Astrocyte of the hippocampus (primary cell): ENCODE measurements at regions not wholly inside any gene's neighbourhood (a gene's known extent, or its start where the extent isn't known, plus 50 kb on each side); places are given as distances from the start of the nearest gene placed in this dataset.

Experiments used
- DNase-seq: peaks from one replicate; pipeline ENCODE4 v3.0.0; 2011; ENCODE audit warnings: low read depth, low spot score

DNA sequence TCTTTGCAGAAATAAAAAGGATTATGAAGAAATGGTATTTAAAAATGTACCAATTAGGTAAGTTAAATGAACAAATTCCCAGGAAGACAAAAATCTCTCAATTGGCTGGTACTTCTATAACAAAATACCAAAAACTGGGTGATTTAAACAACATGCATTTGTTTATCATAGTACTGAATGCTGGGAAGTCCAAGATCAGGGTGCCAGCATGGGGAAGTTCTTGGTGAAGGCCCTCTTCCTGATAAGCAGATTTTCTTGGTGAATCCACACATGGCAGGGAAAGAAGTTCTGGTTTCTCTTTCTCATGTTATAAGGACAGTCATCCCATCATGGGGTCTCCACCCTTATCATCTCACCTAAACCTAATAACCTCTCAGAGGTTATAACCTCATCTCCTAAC lies 271.6 kb upstream of the SETBP1 start:
- DNase-seq = no peak

DNA sequence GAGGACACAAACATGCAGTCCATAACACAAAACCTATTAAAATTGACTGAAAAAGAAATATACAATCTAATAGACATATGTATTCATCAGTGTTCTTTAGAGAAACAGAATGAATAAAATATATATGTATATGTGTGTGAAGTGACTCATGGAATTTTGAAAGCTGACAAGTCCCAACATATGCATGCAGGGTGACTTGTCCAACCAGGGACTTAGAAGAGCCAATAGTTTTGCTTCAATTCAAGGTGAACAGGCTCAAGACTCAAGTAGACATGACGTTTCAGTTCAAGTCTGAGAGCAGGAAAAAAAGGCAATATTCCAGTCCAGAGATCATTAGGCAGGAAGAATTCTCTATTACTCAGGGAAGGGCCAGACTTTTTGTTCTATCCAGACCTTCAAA lies 271.2 kb upstream of the SETBP1 start:
- no peak for DNase-seq

DNA sequence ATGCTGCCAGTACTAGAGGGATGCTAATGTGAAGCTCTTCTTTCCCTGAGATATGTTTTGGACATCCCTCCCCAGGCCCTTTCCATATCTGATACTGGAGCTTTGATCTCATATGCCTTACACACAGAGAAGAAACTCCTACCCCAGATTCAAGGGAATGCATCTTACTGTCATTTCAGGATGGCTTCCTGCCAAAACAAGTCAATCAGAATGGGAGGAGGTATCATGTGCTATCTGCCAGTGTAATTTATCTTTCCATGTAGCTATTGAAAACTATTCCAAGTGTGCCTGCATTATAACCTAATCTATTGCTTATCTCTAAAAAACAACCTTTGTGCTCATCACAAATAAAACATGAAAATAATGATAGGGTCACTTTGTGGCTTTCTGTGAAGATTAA lies 269.9 kb upstream of the SETBP1 start:
- DNase-seq = no peak

DNA sequence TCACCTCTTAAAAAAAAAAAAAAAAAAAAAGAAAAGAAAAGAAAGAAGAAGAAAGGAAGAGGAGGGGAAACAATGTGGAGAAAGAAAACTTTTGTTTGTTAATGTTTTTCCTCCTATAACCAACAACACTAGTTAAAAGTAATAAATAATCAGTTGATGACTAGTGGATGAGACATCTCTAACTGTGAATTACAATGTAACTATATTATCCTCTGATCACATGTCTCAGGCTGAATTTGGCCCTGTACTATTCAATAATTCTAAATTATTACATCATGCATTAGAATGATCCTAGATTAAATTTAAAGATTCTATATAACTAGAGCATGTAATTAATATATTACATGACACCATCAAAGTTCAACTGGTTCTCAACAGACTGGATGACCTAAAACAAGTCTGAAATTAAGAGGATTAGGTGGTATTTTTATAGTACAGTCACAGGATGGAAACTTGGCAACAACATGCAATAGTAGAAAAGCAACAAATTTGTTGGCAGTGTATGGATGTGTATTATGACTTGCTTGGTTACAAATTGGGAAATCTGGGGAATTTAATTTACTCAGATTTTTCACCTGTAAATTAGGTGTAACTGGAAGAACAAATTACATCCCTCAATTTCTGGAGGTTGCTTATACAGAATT lies 269.3 kb upstream of the SETBP1 start:
- DNase-seq = peak; percentile 26

DNA sequence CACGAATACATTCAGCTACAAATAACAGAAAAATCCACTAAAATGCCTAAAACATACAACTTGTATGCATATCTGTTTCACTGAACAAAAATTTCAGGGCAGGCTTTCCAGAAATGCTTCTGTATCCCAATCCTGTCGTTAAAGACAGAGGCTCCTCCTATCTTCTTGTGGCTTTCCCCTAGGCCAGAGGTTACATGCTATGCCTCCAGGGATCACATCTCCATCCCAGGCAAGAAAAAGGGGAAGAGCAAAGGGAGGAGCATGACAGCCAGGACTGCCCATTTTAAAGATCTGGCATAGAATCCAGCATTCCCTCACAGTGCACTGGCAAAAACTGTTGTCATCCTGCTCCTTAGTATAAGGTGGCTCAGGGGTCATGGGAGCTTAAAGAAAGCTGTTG lies 268.7 kb upstream of the SETBP1 start:
- no peak for DNase-seq

DNA sequence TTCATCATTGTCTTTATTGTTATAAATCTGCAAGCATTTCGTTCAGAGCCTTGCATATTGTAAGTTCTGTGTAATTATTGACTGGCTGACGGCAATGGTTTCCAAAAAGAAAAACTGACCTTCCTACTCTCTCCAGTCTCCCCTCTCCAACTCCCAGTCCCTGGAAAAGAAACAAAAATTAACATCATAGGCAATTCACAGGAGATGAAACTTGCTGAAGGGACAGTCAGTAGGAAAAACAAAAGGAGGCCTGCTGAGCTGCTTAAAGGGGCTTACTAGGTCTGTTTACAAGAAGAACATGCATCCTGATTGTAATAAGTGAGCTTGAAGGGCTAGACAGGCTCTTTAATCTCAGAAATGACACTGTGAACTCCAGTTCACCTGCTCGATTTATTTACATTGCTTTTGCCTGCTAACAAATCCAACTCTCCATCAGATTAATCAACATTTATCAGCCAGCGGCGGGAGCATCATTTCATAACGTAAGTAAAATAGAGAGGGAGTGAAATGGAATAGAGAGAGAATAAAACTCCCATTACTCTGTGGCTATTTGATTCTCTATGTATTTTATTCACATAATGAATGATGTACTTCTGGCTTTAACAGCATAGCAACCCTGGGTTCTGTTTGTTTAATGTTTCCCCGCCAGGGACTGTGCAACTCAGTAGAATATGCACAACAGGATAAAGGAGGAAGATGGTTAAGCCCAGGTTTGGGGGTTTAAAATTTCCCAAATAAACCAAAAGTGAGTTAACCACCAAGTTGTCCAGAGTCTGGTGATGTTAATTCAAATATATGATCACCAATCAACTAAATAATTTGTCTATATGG lies 256.7 kb upstream of the SETBP1 start:
- no peak for DNase-seq

DNA sequence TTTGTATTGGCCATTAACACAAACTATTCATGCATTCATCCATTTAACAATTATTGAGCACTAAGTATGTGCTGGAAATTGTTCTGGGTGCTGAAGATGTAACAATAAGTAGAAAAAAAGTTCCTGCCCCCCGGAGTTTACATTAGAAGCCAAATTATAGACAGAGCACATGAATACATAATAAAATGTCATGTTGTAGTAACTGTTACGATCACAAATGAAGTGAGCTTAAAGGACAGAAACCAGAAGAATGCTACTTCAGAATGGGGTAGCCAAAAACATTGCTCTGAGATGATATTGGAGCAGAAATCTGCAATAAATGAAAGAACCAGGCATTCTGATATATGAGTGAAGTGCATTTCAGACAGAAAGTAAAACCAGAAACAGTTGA lies 256.0 kb upstream of the SETBP1 start:
- no peak for DNase-seq

DNA sequence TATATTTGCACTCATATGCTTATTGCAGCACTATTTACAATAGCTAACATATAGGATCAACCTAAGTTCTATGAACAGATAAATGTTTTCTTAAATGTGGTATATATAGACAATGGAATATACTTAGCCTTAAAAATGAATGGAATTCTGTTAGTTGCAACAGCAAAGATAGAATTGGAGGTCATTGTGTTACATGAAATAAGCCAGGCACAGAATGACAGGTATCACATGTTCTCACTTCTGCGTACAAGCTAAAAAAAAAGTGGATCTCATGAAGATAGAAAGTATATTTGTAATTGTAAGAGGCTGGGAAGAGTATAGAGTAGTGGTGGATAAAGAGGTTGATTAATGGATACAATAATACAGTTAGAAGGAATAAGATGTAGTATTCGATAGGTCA lies 255.5 kb upstream of the SETBP1 start:
- no peak for DNase-seq

DNA sequence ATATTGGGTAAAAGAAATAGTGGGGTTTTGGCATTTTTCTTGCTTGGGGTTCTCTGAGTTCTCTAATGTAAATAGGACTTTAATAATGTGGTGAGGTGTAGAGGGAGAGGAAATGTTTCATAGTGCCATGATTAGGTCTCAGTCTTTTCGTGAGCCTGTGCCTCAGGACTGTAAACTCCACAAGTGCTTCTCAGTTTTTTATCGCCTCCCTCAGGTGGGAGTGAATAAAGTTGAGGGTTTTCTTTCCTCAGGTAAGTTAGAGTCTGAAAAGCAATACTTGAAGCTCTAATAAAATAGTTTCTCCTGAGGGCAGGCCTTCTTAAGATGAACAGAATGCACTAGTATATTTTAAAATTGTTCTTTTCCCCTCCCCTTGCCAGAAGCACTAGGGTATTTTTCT lies 243.1 kb upstream of the SETBP1 start:
- DNase-seq = no peak

DNA sequence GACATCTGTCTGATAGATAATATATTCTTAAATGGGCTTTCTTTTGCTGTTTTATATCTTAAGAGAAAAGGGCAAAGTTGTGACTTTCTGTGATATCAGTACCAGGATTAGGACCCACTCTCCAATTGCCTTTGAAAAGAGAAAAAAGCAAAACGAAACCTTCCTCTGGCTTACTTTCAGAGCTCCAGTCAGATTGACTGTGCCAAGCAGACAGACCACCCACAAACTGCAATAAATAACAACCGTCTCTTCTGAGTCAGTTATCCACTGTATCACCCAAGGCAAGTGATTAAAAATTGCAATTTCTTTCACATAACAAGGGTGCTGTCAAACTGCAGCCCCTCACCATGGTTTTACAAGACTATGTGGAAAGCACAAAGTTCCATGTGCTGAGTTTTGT lies 230.5 kb upstream of the SETBP1 start:
- DNase-seq = peak; percentile 22

DNA sequence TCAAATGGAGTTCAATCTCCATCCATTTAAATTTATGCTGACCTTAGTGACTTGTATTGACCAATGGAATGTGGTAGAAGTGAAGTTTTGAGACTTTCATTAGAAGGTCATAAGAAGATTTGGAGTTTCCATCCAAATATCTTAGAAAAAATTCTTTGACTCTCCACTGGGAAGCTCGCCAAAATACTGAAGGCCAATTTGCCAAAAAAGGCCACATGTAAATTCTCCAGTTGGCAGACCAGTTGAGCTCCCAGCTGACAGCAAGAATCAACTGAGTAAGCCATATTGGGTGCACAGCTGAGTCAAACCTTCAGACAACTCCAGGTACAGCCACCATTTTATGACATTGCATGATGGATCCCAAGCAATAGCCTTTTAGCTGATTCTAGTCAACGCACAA lies 228.3 kb upstream of the SETBP1 start:
- DNase-seq = peak; percentile 79

DNA sequence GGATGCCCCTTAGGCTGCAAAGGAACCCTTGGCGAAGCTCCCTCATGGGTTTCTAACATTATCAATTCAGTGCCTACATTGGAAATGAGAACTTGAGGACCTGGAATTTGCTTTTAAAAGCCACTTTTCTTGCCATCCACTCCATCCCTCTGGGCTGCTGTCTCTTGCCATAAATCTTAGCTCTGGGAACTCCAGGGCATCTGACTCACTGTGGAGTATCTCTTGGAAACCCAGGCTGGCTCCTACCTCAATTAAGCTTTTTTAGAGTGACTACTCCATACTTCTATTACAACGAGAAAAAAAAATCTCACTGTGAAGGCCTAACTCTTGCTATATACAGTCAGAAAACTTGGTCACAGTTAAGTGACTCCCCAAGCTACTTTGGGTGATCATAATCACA lies 227.2 kb upstream of the SETBP1 start:
- DNase-seq = no peak

DNA sequence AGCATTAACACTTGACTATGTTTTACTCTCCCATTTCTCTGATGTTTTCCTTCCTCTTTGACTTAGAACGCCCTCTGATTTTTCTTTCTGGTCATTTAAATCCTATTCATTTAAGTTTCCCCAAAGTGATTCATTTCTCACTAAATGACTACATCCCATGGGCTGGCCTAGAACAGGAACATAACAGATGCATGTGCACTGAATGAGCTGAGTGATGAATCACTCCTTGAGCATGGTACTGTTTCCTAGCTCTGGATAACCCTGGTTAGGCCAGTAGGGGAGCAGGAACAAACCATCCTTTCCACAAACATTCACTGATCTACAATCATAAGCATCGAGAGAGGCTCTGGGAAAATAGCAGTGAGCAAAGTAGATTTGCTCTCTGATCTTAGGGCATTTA lies 221.9 kb upstream of the SETBP1 start:
- peak; percentile 83 for DNase-seq

DNA sequence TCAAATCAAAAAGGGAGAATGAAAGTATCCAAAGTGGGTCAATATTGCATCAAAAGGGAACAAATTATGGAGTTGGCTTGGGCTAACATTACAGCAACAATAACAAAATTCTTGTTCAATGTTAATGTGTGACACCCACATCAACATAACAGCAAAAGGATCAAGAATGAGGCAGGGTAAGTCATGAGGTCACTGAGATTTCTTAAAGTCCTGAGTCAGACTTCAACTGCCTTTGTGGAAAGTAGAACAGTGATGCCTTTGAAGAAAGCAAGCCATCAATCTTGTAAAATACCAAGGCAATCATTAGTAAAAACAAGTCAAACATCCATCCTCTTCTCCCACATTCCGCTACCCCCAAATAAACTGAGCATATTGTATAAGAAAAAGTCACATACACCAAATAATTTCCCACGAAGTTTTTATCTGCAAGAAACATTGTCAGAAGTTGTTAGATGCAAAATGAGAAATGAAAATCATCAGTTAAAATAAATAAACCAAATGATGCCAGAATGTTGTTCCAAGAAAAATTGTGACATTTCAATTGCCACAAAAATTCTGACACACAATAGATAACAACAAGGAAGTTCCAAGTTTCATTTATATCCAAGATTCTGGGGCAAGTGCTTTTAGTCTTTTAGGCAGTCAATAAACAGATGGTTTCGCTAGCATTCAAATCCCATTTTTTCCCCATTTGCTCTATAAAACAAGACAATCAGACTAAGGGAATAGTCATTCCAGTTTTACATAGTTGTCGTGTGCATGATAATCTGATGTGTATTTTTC lies 216.1 kb upstream of the SETBP1 start:
- DNase-seq = peak; percentile 81

DNA sequence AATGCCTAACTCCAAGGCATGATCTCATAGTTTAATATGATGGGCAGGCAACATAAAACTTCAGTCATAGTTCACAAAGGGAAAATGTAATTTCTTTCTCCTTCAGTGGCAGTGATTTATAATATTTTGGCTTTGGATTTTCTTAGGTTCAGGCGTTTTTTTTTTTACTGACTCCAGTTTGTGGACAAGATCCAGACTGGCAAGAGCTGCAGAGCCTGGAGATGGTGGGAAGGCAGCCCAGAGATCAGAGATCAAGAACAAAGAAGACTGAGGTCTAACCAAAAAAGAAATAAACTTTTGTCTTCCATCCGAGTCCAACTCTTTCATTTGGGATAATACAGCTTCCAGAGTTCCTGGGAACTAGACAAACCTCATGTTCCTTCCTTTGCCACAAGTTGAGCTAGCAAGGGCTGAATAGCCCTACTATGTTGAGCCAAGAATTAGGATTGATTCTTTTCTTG lies 215.3 kb upstream of the SETBP1 start:
- DNase-seq = peak; percentile 63

DNA sequence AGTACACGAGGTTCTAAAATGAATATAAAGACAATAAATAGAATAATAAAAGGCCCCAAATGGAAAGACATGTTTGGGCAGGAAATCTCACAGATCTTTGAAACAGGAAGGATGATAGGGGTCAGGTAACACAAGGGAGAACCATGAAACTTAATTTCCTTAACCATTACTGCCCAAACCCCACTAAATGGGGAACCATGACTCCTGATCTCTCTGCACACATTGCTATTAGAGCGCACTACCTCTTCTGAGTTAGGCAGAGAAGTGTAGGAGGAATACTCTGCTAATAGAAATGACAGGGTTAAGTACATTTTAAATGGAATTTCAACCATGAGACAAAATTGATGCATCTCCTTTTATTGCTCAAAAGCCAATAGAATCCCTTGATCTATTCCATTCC lies 213.7 kb upstream of the SETBP1 start:
- no peak for DNase-seq

DNA sequence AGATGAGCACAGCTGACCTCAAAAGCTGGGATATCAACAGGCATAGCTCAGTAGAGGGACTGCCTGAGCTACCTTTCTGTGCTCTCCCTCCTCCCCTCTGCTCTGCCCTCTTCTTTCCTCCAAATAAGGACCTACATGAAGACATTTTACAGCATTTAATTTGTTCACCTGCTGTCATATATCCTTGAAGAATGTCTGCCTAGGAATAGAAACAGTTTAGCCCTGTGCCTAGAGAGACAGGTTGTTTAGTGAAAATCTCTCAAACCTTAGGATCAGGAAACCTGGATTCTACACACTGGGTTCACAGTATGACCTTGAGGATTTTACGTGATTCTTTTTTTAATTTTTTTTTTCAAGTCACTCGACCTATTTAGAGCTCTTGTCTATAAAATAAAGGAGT lies 213.0 kb upstream of the SETBP1 start:
- DNase-seq = no peak

DNA sequence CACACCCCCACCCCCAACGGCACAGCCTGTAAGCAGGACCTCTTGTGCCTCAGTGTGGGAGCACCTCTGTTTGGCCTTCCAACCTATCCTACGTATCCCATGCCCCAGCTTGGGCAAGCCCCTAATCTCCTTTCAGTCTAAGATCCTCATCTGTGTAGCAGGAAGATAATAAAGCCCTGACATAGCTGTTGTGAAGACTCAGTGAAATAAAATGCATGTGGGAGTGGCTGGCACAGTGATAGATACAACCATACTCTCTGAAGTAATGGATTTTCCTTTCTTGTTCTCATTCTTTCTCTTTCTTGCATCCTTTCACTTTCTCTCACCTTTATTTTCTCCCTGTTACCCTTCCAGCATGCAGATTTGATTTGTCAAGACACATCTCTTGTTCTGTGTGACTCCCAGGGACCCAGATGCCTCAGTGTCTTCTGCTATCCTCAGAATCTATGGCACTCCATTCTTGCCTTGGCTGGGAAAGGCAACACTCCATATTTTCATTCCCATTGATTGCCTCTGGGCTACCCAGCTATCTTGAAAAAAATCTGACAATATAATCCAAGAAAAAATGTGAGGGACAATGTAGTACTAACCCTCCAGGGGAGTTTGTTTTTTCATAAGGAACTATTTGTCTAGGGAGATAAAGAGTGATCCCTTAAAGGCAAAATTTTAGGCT lies 207.2 kb upstream of the SETBP1 start:
- DNase-seq = no peak

DNA sequence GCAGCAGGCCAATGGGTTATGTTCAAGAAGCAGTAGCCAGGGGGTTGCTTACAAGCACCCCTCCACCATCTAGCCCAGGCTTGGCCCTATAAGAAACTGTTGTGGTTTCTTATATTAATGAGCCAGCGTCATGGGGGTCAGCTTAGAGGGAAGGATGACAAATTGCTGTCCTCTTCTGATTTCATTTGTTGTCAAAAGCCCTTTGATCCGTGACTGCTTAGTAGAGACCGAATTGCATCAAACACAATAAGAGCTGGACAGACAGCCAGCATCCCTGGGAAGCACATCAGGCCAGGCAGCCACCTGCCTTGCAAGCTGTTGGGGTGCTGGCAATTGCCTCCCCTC lies 206.6 kb upstream of the SETBP1 start:
- DNase-seq = peak; percentile 1

DNA sequence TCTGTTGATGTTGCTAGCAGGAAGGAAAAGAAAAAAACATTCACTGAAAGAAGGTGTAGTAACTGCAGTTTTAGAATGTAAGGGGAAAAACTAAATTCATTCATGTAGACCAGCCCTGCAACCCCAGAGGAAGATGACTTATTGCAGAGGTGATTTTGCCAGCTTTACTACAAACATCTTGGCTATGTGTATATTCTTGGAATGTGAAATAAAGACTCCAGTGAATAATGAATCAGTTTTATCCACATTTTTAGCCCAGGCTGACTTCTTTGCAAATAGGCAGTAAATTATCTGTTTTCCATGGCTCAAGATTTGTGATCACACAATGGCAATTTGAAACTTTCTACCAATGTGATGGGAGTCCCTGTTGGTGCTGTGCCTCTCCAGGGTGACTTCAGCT lies 206.1 kb upstream of the SETBP1 start:
- DNase-seq = peak; percentile 4

DNA sequence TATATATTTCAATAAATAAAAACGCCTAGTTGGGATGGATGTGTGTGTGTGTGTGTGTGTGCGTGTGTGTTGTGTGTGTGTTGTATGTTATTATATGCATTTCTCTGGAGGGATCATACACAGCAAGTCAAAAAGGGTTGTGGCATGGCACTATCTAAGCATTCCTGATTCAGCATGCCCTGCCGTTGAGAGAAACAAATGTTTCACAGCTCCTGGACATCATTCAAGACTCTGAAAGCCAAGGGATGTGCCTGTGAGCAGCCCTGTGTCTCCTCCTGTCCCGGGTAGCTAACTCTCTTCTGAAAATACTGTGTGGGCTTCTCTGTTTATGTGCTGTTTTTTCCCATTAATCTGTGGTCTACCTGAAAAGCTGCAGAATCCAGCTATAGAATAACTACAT lies 197.9 kb upstream of the SETBP1 start:
- no peak for DNase-seq

DNA sequence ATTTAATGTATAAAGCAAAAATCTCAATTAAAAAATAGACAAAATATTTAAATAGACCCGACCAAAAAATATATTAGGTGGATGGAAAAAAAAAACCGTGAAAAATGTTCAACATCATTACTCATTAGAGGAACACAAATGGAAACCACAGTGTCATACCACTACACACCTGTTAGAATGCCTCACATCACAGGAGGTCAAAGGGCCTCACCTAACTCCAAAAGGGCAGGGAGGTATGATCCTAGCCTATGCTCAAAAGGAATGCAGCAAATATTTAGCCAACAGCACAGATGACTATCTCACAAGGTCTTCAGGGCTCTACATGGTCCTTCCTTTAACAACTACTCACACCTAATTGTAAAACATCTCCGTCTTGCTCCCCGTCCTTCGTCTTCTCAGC lies 185.5 kb upstream of the SETBP1 start:
- DNase-seq = no peak
